ENCODE measurements at regions not wholly inside any gene's neighbourhood (a gene's known extent, or its start where the extent isn't known, plus 50 kb on each side); places are given as distances from the start of the nearest gene placed in this dataset.

DNA sequence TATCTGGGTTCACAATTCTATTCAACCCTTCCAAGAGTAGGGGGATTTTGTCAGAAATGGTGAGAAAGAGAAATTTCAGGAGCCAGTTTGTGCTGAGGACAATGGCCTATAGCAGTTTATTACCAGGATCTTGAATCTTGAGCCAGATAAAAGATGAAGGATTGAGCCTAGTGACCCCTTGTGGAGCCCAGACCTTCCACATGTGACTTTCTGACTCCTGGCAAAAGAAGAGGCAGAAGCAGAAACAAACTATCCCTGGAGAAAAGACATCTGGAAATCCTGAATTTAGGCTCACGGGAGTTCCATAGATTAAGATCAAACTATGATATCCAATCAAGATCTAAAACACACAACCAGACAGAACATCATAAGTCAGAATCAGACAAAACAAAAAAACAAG is 60.9 kb upstream of the CHRM2 start:
- H3K4me1 Mint-ChIP-seq (ENCODE audit: low read depth) = no peaks in the 10 kb centered on the region
- no peaks in the 10 kb centered on the region for H3K27me3 Mint-ChIP-seq
- no peaks in the 10 kb centered on the region for H3K36me3 Mint-ChIP-seq
- H3K27ac Mint-ChIP-seq = no peak overlapping the region
- peaks cover 6% of the 10 kb centered on the region for H3K9me3 Mint-ChIP-seq (ENCODE audit: low read depth)
- no peak overlapping the region for H3K4me3 Mint-ChIP-seq

DNA sequence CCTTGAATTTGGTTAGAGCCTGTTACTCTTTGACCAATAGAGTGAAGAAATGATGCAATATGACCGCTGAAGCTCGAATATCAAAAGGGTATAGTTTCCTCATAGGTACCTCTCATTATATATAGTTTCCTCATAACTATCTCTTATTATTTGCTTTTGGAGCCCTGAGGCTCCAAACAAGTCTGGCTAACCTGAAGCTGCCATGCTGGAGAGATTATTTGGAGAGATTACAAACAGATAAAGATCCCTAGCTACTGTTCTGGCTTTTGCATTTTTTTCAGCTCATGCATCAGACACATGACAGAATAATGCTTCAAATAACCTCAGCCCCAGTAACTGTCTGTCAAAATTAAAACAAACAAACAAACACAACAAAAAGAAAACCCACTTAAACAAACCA is 65.4 kb upstream of the CHRM2 start:
- Mint-ChIP-seq H3K4me1 (ENCODE audit: low read depth) (no peaks in the 10 kb centered on the region), H3K9me3 (ENCODE audit: low read depth) (peaks cover 15% of the 10 kb centered on the region), H3K27me3 (no peaks in the 10 kb centered on the region), H3K27ac (no peak overlapping the region), H3K36me3 (no peaks in the 10 kb centered on the region), H3K4me3 (no peak overlapping the region)

DNA sequence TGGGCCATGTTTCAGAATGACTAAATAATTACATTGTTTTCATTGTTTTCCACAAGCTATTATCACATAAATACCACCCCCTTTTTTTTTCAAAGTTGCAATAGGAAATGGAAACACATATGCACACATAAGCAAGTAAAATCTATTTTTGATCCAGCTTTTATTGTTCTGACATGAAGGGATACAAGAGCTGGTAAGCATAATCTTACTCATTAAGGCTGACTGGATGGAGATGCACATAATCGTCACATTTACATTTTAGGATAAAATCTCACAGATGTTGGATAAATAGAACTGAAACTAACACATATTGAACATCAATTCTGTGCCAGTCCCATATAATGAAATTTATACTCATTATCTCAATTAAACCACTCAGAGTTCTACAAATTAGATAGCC is 84.5 kb upstream of the CHRM2 start:
- Mint-ChIP-seq H3K27me3 (no peaks in the 10 kb centered on the region), H3K4me3 (no peak overlapping the region), H3K9me3 (ENCODE audit: low read depth) (peaks cover 11% of the 10 kb centered on the region), H3K4me1 (ENCODE audit: low read depth) (no peaks in the 10 kb centered on the region), H3K36me3 (no peaks in the 10 kb centered on the region), H3K27ac (no peak overlapping the region)

DNA sequence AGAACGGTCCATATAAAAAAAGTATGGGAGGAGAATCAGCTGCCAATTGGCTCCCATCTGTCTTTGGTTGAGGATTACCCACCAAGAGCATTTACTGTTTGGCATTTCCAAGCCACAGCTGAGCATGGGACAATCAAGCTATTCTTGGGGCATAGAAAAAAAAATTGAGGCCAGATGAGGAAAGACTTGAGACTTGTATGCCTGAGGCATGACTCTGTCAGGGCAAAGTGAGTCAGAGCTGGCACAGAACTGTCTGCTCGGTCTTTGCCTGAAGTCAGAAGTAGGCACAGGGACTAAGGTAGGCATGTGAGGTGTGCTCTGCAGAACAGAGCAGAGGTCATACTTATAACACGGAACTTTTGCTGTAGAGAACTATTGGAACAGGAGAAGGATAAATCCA is 126.5 kb upstream of the CHRM2 start:
- no peak overlapping the region for H3K27ac Mint-ChIP-seq
- peaks cover 12% of the 10 kb centered on the region for H3K9me3 Mint-ChIP-seq (ENCODE audit: low read depth)
- no peak overlapping the region for H3K4me3 Mint-ChIP-seq
- H3K36me3 Mint-ChIP-seq = no peaks in the 10 kb centered on the region
- H3K27me3 Mint-ChIP-seq = no peaks in the 10 kb centered on the region
- no peaks in the 10 kb centered on the region for H3K4me1 Mint-ChIP-seq (ENCODE audit: low read depth)

DNA sequence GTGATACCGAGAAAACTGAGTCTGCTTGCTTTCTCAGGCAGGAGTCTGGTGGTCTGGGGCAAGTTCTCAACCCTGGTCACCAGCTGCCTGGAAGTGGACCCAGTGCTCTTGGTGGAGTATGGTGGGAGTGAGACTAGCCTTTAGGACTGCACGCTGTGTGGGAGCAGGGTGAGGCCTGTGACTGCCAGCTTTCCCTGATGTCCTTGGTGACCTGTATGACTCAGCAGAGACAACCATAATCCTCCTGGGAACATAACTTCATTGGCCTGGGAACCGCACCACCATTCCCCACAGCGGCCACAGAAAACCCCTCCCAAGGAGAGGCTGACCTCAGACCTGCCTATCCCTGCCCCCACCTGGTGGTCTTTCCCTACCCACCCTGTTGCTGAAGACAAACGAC is 139.5 kb upstream of the CHRM2 start:
- H3K36me3 Mint-ChIP-seq = no peaks in the 10 kb centered on the region
- no peaks in the 10 kb centered on the region for H3K4me1 Mint-ChIP-seq (ENCODE audit: low read depth)
- H3K27ac Mint-ChIP-seq = no peak overlapping the region
- peaks cover 13% of the 10 kb centered on the region for H3K9me3 Mint-ChIP-seq (ENCODE audit: low read depth)
- H3K4me3 Mint-ChIP-seq = no peak overlapping the region
- no peaks in the 10 kb centered on the region for H3K27me3 Mint-ChIP-seq

DNA sequence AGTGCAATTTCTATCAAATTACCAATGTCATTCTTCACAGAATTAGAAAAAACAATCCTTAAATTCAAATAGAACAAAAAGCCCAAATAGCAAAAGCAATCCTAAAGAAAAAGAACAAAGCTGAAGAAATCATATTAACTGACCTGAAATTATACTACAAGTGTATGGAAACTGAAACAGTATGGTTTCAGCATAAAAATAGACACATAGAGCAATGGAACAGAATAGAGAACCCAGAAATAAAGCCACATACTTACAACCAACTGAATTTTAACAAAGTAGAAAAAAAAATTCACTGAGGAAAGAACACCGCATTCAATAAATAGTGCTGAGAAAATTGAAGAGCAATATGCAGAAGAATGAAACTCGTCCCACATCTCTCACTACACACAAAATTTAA is 142.0 kb upstream of the CHRM2 start:
- Mint-ChIP-seq H3K4me3 (no peak overlapping the region), H3K36me3 (no peaks in the 10 kb centered on the region), H3K9me3 (ENCODE audit: low read depth) (peaks cover 8% of the 10 kb centered on the region), H3K27ac (no peak overlapping the region), H3K4me1 (ENCODE audit: low read depth) (no peaks in the 10 kb centered on the region), H3K27me3 (no peaks in the 10 kb centered on the region)

DNA sequence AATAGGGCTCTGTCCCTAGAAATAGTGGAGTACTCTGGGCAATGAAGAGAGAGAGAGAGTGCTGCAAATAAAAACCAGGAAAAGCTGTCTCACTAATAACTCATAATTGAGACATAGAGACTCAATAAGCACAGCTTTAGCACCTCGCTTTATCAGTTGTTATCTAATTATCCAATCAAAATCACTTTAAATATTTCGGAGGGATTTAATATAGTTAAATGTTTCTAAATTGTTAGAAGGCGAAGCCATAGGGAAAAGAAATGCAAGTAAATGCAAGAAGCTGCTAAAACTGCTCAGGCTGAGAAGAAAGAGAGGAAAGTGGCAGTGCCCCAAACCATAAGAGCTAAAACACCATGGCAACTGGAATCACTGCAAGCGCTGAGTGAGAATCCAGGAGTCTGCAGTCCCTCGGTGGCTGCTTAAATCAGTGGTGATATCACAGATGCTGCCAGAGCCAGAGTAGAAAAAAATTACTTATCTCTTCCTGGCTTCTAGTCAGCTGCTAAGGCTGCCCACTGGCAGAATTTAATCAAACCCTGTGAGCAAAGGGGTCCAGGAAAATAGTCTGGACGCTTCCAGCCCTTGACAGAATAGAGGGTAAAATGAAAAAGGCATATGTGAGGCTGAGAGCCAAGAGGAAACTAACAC is 150.4 kb upstream of the CHRM2 start:
- no peak overlapping the region for H3K4me3 Mint-ChIP-seq
- H3K27me3 Mint-ChIP-seq = no peaks in the 10 kb centered on the region
- no peak overlapping the region for H3K27ac Mint-ChIP-seq
- H3K9me3 Mint-ChIP-seq (ENCODE audit: low read depth) = peaks cover 4% of the 10 kb centered on the region
- no peaks in the 10 kb centered on the region for H3K4me1 Mint-ChIP-seq (ENCODE audit: low read depth)
- no peaks in the 10 kb centered on the region for H3K36me3 Mint-ChIP-seq

DNA sequence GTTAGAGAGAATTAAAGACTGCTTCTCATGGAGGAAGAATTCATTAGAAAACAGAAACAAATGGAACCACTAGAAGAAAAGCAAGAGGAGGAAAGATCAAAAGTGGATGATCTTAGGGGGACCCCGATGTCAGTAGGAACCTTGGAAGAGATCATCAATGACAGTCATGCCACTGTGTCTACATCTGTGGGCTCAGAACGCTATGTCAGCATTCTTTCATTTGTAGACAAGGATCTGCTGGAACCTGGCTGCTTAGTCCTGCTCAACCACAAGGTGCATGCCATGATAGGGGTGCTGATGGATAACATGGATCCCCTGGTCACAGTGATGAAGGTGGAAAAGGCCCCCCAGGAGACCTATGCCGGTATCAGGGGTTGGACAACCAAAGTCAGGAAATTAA is 154.4 kb upstream of the CHRM2 start:
- Mint-ChIP-seq H3K27me3 (no peaks in the 10 kb centered on the region), H3K4me1 (ENCODE audit: low read depth) (no peaks in the 10 kb centered on the region), H3K9me3 (ENCODE audit: low read depth) (peaks cover 16% of the 10 kb centered on the region), H3K27ac (no peak overlapping the region), H3K36me3 (no peaks in the 10 kb centered on the region), H3K4me3 (no peak overlapping the region)

DNA sequence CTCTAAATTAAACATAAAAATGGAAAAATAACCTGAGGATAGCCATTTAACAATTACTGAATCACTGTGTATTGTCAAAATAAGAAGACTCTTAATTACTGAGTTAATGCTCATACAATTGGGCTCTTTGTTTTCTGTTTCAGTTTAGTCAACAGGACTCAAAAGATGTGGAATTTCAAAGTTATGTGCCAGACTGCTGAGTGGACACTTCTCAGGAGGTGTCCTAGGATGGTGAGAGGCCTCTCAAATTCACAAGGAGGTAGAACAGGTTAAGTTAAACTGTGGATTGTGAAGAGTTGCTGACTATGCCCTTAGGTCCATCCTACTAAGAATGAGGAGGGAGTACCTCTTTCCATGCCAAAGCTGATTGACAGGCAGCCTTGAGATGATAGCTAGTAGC is 157.7 kb upstream of the CHRM2 start:
- Mint-ChIP-seq H3K27me3 (no peaks in the 10 kb centered on the region), H3K4me3 (no peak overlapping the region)

DNA sequence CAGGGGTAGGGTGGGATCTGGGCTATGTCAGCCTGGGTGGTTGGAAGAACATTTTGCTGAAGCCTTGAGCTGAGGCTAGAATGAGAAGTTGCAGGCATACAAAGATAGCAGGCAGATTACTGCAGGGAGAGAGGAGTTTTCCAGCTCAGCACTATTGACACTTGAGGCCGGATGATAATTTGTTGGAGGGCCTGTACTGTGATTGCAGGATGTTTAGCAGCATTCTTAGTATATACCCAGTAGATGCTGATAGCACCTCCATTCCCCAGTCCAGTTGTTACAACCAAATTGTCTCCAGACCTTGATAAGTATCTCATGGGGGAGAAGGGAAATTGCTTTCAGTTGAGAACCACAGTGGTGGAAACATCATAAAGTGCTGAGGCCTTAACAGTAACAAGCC is 158.6 kb upstream of the CHRM2 start:
- peaks cover 12% of the 10 kb centered on the region for H3K9me3 Mint-ChIP-seq (ENCODE audit: low read depth)
- no peaks in the 10 kb centered on the region for H3K36me3 Mint-ChIP-seq

More for the DNA sequence above, 157.7 kb upstream of the CHRM2 start:
- peaks cover 12% of the 10 kb centered on the region for H3K9me3 Mint-ChIP-seq (ENCODE audit: low read depth)
- no peak overlapping the region for H3K27ac Mint-ChIP-seq
- no peaks in the 10 kb centered on the region for H3K4me1 Mint-ChIP-seq (ENCODE audit: low read depth)
- no peaks in the 10 kb centered on the region for H3K36me3 Mint-ChIP-seq

DNA sequence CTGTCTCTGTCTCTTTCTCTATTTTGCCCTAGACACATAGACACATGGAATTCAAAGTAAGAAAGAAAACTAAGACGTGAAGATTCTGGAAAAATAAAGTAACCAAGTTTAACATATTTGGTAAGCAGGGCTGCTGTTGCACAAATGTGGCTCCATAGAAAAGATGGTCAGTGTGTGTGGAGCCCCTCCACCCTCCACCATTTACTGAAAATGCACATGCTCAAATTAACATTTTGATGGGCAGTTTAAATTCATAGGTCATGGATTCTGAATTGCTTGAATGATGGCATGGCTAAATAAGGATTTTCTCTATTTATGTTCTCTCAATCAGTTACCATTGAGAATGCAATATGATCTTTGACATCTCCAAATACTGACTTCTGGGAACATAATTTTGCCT is 165.5 kb upstream of the CHRM2 start:
- Mint-ChIP-seq H3K27me3 (no peaks in the 10 kb centered on the region), H3K4me1 (ENCODE audit: low read depth) (no peaks in the 10 kb centered on the region), H3K9me3 (ENCODE audit: low read depth) (peaks cover 4% of the 10 kb centered on the region), H3K27ac (no peak overlapping the region), H3K36me3 (no peaks in the 10 kb centered on the region), H3K4me3 (no peak overlapping the region)

More for the DNA sequence above, 158.6 kb upstream of the CHRM2 start:
- no peaks in the 10 kb centered on the region for H3K4me1 Mint-ChIP-seq (ENCODE audit: low read depth)
- no peak overlapping the region for H3K4me3 Mint-ChIP-seq
- H3K27me3 Mint-ChIP-seq = no peaks in the 10 kb centered on the region
- H3K27ac Mint-ChIP-seq = no peak overlapping the region

DNA sequence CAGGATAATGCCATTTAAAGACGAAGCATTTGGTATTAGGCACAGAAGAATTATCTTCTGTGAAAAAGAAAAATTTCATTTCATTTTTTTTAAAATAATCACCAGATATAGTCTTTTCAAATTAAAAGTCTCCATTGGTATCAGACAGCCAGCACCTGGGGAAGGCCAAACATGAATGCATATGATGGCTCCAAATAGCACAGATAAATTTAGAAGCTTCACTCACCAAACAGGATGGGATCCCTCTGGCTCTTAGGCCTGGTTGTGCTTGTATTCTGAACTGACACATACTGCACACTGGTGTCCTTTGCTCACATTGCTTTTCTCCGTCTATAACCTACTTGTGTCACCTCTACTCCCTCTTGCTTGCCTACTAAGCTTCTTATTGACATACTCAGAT is 169.5 kb upstream of the CHRM2 start:
- Mint-ChIP-seq H3K9me3 (ENCODE audit: low read depth) (peaks cover 4% of the 10 kb centered on the region), H3K27me3 (no peaks in the 10 kb centered on the region), H3K36me3 (no peaks in the 10 kb centered on the region), H3K4me3 (no peak overlapping the region), H3K4me1 (ENCODE audit: low read depth) (no peaks in the 10 kb centered on the region), H3K27ac (no peak overlapping the region)

DNA sequence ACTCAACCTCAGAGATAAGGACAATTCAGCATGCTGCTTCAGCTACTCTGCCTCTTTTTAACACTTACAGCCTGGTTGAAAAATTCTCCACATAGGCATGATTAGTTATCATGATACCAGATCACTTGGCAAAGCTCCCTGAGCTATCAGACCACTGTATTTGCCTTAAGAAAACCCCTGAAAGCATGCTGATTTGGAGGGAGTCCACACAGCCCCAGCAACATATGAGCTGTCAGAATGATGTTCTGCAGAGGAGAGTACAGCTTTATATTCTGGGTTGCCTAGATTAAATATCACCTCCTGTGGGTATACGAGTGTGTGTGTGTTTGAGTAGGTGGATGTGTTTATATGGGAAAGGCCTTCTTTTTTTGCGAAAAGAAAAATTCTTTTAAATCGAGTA is 170.2 kb upstream of the CHRM2 start:
- no peaks in the 10 kb centered on the region for H3K27me3 Mint-ChIP-seq
- H3K9me3 Mint-ChIP-seq (ENCODE audit: low read depth) = peaks cover 4% of the 10 kb centered on the region
- H3K27ac Mint-ChIP-seq = no peak overlapping the region
- no peaks in the 10 kb centered on the region for H3K4me1 Mint-ChIP-seq (ENCODE audit: low read depth)
- H3K36me3 Mint-ChIP-seq = no peaks in the 10 kb centered on the region
- H3K4me3 Mint-ChIP-seq = no peak overlapping the region

DNA sequence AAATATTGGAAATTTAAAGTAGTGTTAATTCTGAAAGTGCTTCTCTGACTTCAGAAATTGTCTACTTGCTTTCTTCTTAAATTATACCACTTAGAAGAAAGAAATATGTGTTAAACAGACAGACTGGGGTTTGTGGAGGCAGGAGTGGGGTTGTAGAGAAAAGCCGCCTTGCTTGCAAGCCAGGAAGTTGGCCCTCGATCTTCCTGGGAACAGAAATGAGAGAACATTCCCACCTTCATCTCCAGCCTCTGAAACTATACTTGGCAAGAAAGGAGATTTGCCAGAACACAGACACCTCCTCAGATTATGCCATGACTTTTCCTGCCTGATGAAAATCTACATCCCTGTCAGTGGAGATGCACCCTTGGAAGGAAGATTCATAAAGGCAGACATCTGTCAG is 171.2 kb upstream of the CHRM2 start:
- Mint-ChIP-seq H3K4me3 (no peak overlapping the region), H3K27ac (no peak overlapping the region), H3K9me3 (ENCODE audit: low read depth) (peaks cover 4% of the 10 kb centered on the region), H3K4me1 (ENCODE audit: low read depth) (no peaks in the 10 kb centered on the region), H3K27me3 (no peaks in the 10 kb centered on the region), H3K36me3 (no peaks in the 10 kb centered on the region)

DNA sequence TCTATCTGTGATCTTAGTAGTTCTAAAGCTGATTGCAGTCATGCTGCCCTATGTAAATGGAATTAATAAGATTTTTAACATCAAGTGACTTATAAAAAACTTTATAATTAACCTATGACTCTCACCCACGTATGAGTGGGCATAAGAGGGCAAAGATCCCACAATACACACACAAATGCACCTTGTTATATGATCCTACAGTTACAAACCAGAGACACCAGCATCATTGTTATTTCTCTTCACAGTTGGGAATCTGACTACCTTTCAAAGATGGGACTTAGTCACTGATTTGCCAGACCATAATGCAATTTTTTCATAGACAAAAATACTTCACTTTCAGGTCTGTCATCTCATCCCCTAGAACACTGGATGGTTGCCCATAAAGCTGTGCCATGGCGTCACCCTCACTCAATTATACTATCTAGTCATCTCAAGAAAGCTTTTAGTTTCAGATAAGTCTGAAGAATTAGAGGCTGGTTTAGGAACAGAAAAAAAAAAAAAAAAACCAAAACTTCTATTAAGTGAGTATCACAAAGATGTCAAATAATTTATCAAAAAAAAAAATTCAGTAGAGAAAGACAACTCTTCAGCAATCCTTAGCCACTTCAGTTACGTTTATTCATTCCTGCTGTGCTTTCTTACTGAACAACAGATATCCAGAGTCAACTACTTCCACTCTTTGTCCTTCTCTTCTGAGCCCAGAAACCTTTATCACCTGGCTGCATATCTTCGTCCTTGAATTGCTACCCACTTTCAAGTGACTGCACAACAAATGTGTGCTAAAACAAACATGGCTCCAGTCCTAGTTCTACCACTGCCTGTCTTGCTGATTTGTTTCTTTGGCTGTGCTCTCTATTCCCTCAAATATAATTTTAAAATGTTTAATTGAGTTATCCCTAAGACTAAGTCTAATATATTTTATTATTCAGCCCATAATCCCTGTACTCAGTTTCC is 175.0 kb upstream of the CHRM2 start:
- Mint-ChIP-seq H3K4me1 (ENCODE audit: low read depth) (no peaks in the 10 kb centered on the region), H3K4me3 (no peak overlapping the region), H3K27ac (no peak overlapping the region), H3K27me3 (no peaks in the 10 kb centered on the region), H3K36me3 (no peaks in the 10 kb centered on the region), H3K9me3 (ENCODE audit: low read depth) (peaks cover 6% of the 10 kb centered on the region)

All from activated naive CD8-positive, alpha-beta T cell (primary cell).